ENCODE measurements at regions not wholly inside any gene's neighbourhood (a gene's known extent, or its start where the extent isn't known, plus 50 kb on each side); places are given as distances from the start of the nearest gene placed in this dataset.

GRCh38 chr22:47854680-47855079 is 1092.2 kb downstream of the TBC1D22A start:
- no peak for DNase-seq (ENCODE audit: extremely low read depth, insufficient read length)
- TF ChIP-seq, protein P1, sequence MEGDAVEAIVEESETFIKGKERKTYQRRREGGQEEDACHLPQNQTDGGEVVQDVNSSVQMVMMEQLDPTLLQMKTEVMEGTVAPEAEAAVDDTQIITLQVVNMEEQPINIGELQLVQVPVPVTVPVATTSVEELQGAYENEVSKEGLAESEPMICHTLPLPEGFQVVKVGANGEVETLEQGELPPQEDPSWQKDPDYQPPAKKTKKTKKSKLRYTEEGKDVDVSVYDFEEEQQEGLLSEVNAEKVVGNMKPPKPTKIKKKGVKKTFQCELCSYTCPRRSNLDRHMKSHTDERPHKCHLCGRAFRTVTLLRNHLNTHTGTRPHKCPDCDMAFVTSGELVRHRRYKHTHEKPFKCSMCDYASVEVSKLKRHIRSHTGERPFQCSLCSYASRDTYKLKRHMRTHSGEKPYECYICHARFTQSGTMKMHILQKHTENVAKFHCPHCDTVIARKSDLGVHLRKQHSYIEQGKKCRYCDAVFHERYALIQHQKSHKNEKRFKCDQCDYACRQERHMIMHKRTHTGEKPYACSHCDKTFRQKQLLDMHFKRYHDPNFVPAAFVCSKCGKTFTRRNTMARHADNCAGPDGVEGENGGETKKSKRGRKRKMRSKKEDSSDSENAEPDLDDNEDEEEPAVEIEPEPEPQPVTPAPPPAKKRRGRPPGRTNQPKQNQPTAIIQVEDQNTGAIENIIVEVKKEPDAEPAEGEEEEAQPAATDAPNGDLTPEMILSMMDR (IDR thresholded peaks at IDR 0.05; ENCODE audit: insufficient read depth, low read length, poor library complexity, severe bottlenecking): no peak
- no peaks in the 10 kb centered on the region for H3K36me3 ChIP-seq (ENCODE audit: control insufficient read depth, insufficient read depth, low read length)
- H3K27me3 ChIP-seq (replicated peaks; ENCODE audit: control insufficient read depth, insufficient read depth, low read length): no peaks in the 10 kb centered on the region; the same call in 1 of the 2 replicates
- H3K4me3 ChIP-seq (replicated peaks; ENCODE audit: low read depth, low read length): no peak overlapping the region

DNA sequence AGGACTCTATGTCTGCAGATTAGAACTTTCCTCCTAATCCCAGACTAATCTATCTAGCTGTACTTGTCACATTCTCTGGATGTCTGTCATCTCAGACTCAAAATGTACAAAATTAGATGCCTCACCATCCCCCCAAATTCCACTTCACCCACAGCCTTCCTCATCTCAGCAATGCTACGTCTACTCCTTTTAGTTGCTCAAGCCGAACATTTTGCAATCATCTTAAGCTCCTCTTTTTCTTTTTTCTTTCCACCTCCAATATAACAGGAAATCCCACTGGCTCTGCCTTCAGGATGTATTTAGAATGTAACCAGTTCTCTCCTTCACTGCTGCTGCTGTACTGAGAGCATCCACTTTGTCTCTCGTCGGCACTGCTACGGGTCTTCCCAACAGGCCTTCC is 1091.8 kb downstream of the TBC1D22A start:
- no peak for DNase-seq (ENCODE audit: extremely low read depth, insufficient read length)
- Histone ChIP-seq H3K27me3 (replicated peaks; ENCODE audit: control insufficient read depth, insufficient read depth, low read length) (no peaks in the 10 kb centered on the region; the same call in 1 of the 2 replicates), H3K4me3 (replicated peaks; ENCODE audit: low read depth, low read length) (no peak overlapping the region), H3K36me3 (ENCODE audit: control insufficient read depth, insufficient read depth, low read length) (no peaks in the 10 kb centered on the region)
- TF ChIP-seq, protein P1 (IDR thresholded peaks at IDR 0.05; ENCODE audit: insufficient read depth, low read length, poor library complexity, severe bottlenecking): no peak

- no peaks in the 10 kb centered on the region for H3K36me3 ChIP-seq (ENCODE audit: control insufficient read depth, insufficient read depth, low read length)
- no peak for DNase-seq (ENCODE audit: extremely low read depth, insufficient read length)
- no peak overlapping the region for H3K4me3 ChIP-seq (replicated peaks; ENCODE audit: low read depth, low read length)
- TF ChIP-seq, protein P1 (IDR thresholded peaks at IDR 0.05; ENCODE audit: insufficient read depth, low read length, poor library complexity, severe bottlenecking): no peak
- no peaks in the 10 kb centered on the region; the same call in 1 of the 2 replicates for H3K27me3 ChIP-seq (replicated peaks; ENCODE audit: control insufficient read depth, insufficient read depth, low read length)
Observed at GRCh38 chr22:47853750-47854149, 1091.3 kb downstream of the TBC1D22A start.

DNA sequence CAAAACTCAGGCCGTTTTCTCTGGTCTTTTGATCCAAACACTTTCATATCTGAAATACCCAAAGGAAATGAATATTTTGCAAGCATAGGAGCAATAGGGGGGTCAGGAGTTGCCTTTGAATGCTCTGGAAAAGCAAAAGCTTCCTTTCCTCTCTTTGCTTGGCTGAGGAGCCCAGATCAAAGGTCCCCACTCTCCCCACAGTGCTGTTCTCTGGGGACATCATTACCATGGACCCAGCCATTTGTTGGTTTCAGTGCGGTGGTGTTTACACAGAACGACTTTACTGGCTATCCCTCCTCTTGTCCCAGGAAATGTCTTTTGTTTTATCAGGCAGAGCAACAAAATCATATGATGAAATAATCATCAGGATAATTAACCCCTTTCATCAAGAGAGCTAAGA is 1089.1 kb downstream of the TBC1D22A start:
- Histone ChIP-seq H3K4me3 (replicated peaks; ENCODE audit: low read depth, low read length) (no peak overlapping the region), H3K27me3 (replicated peaks; ENCODE audit: control insufficient read depth, insufficient read depth, low read length) (no peaks in the 10 kb centered on the region; the same call in 1 of the 2 replicates), H3K36me3 (ENCODE audit: control insufficient read depth, insufficient read depth, low read length) (no peaks in the 10 kb centered on the region)
- TF ChIP-seq, protein P1 (IDR thresholded peaks at IDR 0.05; ENCODE audit: insufficient read depth, low read length, poor library complexity, severe bottlenecking): no peak
- DNase-seq (ENCODE audit: extremely low read depth, insufficient read length): no peak

- no peaks in the 10 kb centered on the region for H3K36me3 ChIP-seq (ENCODE audit: control insufficient read depth, insufficient read depth, low read length)
- TF ChIP-seq, protein P1 (IDR thresholded peaks at IDR 0.05; ENCODE audit: insufficient read depth, low read length, poor library complexity, severe bottlenecking): no peak
- no peaks in the 10 kb centered on the region; the same call in 1 of the 2 replicates for H3K27me3 ChIP-seq (replicated peaks; ENCODE audit: control insufficient read depth, insufficient read depth, low read length)
- DNase-seq (ENCODE audit: extremely low read depth, insufficient read length): no peak
- no peak overlapping the region for H3K4me3 ChIP-seq (replicated peaks; ENCODE audit: low read depth, low read length)
Observed at GRCh38 chr22:47850644-47851151, 1088.2 kb downstream of the TBC1D22A start.

- no peak overlapping the region for H3K4me3 ChIP-seq (replicated peaks; ENCODE audit: low read depth, low read length)
- TF ChIP-seq, protein P1 (IDR thresholded peaks at IDR 0.05; ENCODE audit: insufficient read depth, low read length, poor library complexity, severe bottlenecking): no peak
Observed at GRCh38 chr22:47849576-47849975, 1087.1 kb downstream of the TBC1D22A start.

More at GRCh38 chr22:47849576-47849975, 1087.1 kb downstream of the TBC1D22A start:
- no peaks in the 10 kb centered on the region for H3K36me3 ChIP-seq (ENCODE audit: control insufficient read depth, insufficient read depth, low read length)
- H3K27me3 ChIP-seq (replicated peaks; ENCODE audit: control insufficient read depth, insufficient read depth, low read length): no peaks in the 10 kb centered on the region; the same call in 1 of the 2 replicates
- DNase-seq (ENCODE audit: extremely low read depth, insufficient read length): no peak
